ENCODE measurements at regions not wholly inside any gene's neighbourhood (a gene's known extent, or its start where the extent isn't known, plus 50 kb on each side); places are given as distances from the start of the nearest gene placed in this dataset.

GRCh38 chr20:57868310-57868709 is 158.5 kb upstream of the PMEPA1 start:
- FAIRE-seq, result no peak

- no peak for FAIRE-seq
Observed at GRCh38 chr20:57867807-57868206, 158.0 kb upstream of the PMEPA1 start.

DNA sequence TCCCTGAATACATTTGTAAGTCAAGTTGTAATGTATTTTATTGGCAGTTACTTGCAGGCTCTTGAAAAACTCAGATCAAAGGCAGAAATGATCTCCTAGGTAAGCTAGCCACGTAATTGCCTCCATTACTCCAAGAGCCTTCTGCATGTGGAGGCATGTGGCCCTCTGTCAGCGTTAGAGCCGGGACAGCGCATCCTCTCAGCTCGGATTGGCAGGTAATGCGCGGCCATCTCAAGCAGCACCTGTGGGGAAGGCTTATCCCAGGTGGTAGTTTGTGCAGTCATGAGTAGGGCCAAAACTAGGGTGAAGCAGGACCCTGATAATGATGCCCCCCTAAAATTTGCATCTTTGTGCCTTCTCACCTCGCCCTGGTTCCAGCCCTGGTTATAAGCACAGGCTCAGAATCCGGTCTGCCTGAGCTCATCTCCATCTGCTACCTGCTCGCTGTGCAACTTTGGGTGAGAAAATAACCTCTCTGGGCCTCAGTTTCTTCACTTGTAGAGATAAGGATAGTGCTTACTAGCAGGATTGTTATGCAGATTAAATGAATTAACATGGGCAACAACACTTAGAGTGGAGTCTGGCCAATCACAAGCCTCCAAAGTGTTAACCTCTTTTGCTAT is 157.5 kb upstream of the PMEPA1 start:
- no peak for FAIRE-seq

DNA sequence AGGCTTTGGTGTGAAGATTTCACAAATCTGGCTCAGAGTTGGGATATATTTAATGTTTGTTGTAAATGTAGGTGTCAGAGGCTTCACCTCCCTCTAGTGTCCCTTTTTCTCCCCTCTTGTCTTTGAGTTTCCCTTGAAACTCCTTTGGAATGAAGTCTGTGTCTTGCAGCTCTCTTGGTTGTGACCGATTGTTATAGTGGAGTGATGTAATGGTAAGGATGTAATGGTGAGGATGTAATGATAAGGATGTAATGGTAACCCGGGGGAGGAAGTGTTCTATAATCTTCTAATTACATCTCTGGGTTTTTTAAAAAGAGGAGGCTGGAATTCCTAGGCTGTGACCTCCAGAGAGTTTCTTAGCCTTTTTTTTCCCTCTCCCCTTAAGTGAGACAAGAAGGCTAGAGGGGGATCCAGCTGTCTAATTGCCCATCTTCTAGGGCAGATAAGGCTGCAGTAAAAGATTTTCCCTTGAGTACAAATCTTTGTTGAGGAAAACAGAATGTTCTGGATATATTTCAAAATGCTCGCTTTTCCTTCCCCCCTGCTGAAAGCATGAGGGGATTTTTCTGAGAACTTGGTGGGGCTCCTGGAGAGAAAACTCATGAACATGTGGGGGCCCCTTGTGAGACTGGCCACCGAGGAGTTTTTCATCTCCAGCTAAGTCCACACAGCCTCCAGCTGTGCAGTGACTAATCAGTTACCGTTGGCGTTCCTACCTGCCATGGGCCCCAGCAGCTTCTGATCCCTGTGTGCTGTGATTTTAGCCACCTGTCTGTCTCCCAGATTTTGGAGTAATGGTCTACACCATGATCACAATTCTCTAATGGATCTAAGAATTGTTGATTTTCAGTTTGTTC is 156.7 kb upstream of the PMEPA1 start:
- no peak for FAIRE-seq

DNA sequence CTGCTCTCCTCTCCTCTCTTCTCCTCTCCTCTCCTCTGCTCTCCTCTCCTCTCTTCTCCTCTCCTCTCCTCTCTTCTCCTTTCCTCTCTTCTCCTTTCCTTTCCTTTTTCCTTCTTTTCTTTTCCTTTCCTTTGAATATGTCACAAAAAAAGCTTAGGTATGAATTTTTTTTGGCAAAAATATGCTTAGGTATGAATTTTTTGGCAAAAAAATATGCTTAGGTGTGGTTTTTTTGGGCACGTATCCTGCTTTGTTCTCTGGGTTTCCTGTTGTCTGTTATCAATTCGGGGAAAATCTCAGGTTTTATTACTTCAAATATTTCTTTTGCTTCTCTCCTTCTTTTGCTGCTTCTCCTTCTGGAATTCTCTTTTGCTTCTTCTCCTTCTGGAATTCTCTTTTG is 155.5 kb upstream of the PMEPA1 start:
- FAIRE-seq, result no peak

- no peak for FAIRE-seq
Observed at GRCh38 chr20:57860576-57860975, 150.8 kb upstream of the PMEPA1 start.

DNA sequence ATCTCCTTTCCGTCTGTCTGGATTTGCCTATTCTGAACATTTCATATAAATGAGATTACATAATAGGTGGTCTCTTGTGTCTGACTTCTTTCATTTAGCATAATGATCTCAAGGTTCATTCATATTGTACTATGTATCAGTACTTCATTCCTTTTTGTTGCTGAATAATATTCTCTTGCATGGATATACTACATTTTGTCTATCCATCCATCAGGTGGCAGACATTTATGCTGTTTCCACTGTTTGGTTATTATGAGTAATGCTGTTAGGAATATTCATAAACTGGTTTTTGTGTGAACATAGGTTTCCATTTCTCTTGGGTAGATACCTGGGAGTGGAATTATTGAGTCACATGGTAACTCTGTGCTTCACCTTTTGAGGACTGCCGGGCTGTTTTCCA is 148.2 kb upstream of the PMEPA1 start:
- no peak for FAIRE-seq

- FAIRE-seq, result no peak
Observed at GRCh38 chr20:57857118-57857517, 147.3 kb upstream of the PMEPA1 start.

DNA sequence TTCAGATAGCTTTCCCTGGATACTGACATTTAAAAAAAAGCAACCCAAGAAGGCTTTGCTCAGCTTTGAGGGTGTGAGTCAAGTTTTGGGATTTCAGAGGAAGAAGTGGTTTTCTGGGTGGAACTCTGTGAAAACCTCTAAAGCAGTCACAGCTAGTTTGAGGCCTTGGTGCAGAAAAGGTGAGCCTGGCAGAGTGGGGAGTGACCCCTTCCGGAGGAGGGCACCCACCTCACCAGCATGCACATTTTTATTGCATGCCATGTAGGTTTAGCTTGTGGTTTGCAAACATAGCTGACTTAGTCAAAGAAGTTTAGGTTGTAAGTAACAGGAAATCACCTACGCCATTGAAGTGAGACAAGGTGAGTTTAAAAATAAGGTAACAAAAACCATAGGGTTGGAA is 146.8 kb upstream of the PMEPA1 start:
- FAIRE-seq, result no peak

- no peak for FAIRE-seq
Observed at GRCh38 chr20:57851796-57852195, 142.0 kb upstream of the PMEPA1 start.

GRCh38 chr20:57851025-57851682 is 141.3 kb upstream of the PMEPA1 start:
- no peak for FAIRE-seq

DNA sequence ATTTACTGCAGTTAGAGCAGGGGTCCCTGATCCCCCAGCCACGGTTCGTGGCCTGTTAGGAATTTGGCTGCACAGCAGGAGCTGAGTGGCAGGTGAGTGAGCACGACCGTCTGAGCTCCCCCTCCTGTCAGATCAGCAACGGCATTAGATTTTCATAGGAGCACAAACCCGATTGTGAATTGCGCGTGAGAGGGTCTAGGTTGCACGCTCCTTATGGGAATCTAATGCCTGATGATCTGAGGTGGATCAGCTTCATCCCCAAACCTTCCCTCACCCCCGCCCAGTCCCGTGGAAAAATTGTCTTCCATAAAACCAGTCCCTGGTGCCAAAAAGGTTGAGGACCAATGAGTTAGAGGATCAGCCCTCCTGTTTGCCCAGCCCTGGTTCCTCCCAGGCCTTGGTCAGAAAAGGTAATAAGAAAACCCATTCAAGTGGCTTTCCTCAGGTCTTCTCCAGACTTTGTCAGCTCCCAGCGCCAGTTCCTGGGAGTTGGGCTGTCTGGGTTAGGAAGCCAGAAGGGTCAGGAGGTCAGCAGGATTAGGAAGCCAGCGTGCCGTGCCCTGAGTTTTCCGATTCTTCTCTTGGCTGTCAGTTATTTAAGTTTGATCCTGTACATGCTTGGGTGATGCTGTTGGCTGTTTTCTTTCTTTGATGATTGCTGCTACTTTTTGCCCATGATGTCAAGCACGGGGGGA is 139.9 kb upstream of the PMEPA1 start:
- no peak for FAIRE-seq

- no peak for FAIRE-seq
Observed at GRCh38 chr20:57849121-57849520, 139.3 kb upstream of the PMEPA1 start.

- FAIRE-seq, result no peak
Observed at GRCh38 chr20:57848282-57848681, 138.5 kb upstream of the PMEPA1 start.

DNA sequence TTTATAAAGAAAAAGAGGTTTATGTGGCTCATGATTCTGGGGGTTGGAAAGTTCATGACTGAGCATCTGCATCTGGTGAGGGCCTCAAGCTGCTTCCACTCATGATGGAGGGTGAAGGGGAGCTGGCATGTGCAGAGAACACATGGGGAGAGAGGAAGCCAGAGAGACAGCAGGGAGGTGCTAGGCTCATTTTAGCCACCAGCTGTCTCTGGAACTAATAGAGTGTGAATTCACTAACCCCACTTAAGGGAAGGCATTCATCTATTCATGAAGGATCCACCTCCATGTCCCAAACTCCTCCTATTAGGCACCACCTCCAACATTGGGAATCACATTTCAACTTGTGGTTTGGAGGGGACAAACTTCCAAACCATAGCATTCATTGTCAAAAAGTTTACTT is 137.3 kb upstream of the PMEPA1 start:
- no peak for FAIRE-seq

- no peak for FAIRE-seq
Observed at GRCh38 chr20:57844626-57845596, 135.1 kb upstream of the PMEPA1 start.

GRCh38 chr20:57843941-57844625 is 134.3 kb upstream of the PMEPA1 start:
- FAIRE-seq, result no peak

- FAIRE-seq, result no peak
Observed at GRCh38 chr20:57842720-57843119, 132.9 kb upstream of the PMEPA1 start.

GRCh38 chr20:57841297-57841866 is 131.6 kb upstream of the PMEPA1 start:
- no peak for FAIRE-seq

GRCh38 chr20:57840504-57841296 is 130.9 kb upstream of the PMEPA1 start:
- FAIRE-seq, result no peak
